ENCODE measurements at regions not wholly inside any gene's neighbourhood (a gene's known extent, or its start where the extent isn't known, plus 50 kb on each side); places are given as distances from the start of the nearest gene placed in this dataset.
"Not testable (repeated sequence)": the region's sequence is repeated elsewhere in the genome, so short reads cannot be mapped to it uniquely, and the experiment has no call there.

DNA sequence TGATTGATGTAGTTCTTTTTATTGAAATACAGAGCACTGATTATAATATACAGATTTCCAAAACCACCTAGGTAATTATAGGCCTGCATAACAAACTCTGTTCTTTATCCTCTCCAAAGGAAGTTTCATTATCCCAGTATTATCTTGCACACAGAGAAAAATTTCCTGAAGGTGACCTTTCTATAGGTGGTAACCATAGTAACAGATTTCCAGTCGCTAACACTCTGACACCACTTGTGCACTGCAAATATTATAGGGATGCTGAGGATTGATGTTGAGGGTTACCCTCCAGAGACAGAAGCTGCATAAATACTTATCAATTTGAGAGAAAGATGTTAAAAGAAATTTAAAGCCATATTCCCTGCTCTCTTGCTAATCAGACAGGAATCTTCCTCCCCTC lies 274.5 kb upstream of the NRSN1 start:
- no peak for DNase-seq

DNA sequence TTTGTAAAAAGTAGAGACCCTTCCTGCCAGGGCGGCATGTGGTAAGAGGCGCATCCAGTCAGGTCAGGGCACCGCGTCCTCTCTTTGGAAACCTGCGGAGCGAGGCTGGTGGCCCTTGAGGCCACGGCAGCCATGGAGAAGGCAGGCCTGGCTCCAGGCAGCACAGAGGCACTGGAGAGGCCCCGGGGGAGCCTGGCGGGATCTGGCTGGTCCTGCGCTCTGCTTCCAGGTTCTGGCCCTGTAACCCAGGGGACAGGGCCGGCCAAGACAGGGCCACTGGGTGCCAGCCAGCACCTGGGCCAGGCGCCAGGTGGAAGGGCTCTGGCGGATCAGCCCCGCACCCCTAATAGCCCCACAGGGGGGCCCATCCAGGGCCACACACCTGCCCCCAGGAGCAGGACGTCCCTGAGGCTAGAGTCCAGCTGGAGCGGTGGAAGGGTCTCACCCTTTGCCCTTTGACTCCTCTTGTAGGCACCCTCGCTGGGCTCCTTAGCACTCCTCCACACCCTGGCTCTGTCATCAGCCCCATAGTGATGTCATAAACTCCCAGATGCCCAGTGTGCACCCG lies 272.4 kb upstream of the NRSN1 start:
- DNase-seq = not testable (repeated sequence)

DNA sequence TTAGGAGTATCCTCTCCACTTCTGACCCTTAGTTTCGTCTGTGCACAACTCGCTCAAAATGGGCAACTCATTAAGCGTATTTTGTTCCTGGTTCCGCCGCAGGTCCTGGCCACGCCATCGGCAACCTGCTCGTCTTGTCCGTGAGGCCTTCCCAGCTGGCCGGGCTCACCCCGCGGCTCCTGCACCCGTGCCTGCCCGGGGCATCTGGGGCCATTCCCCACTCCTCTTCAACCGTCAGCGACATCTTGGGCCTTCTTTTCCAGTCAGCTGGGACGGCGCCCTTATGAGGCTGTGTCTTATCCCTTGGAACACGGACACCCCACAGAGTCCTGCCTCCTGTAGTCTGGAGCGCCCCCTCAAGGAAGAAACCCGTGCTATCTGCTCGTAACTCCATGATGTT lies 271.9 kb upstream of the NRSN1 start:
- not testable (repeated sequence) for DNase-seq

DNA sequence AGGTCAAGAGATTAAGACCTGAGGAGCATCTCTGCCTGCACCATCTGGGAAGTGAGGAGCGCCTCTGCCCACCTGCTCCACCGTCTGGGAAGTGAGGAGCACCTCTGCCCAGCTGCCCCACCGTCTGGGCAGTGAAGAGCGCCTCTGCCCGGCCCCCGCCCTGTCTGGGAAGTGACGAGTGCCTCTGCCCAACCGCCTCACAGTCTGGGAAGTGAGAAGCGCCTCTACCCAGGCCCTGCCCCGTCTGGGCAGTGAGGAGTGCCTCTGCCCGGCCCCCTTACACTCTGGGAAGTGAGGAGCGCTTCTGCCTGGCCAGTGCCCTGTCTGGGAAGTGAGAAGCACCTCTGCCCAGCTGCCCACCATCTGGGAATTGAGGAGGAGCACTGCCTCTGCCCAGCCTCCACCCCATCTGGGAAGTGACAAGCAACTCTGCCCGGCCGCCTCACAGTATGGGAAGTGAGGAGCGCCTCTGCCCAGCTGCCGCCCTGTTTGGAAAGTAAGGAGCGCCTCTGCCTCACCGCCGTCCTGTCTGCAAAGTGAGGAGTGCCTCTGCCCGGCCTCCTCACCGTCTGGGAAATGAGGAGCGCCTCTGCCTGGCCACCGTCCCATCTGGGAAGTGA lies 270.4 kb upstream of the NRSN1 start:
- no peak for DNase-seq

DNA sequence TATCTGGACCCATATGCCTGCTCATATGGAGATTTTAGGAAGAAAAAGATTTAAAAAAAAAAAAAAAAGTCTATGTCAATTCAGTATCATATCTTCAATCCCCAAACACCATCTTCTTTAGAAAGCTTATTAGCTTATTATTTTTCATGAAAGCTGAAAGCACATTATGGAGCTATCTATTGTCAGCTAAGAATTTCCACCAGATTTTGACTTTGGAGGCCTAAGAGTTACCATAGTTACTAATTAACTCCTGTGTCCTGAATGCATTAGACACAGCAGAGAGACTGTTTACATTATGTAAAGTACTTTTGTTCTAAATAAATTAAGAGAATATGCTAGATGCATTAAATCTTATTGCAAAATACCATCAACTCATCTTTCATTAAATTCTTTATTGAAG lies 255.5 kb upstream of the NRSN1 start:
- DNase-seq = no peak

DNA sequence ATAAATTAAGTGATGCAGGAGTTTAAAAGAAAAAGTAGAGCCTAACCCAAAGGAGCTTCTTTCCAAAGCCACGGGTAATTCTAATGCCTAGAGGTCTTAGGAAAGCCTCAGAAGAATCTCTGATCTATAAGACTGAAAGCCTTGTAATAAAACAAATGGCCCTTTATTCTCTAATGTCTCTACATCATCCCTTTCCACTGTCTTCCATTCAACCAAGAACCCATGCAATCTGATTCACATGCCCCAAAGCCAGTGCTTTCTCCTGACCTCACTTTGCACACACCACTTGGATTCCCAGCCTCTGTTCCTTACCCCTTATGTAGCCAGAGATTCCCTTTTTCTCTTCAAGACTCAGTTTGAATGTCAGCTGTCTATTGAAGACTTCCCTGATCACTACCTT lies 252.9 kb upstream of the NRSN1 start:
- DNase-seq = no peak

DNA sequence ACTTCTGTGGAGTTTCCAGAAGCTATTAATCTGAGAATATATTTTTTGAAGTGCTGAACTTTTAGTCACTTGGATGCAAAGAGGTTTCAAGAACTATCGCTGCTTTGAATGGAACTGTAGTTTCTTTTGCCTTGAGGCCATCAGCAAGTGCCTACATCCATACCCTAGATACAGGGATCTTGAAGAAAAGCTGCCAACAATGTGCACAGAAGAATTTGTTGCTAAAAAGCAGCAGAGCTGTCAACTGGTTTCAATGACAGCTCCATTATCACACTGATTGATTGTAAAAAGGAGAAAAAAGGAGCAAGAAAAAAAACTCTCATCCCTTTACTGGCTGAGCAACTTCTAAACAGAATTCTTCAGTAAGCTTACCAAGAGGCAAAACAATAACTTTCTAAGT lies 251.0 kb upstream of the NRSN1 start:
- no peak for DNase-seq

DNA sequence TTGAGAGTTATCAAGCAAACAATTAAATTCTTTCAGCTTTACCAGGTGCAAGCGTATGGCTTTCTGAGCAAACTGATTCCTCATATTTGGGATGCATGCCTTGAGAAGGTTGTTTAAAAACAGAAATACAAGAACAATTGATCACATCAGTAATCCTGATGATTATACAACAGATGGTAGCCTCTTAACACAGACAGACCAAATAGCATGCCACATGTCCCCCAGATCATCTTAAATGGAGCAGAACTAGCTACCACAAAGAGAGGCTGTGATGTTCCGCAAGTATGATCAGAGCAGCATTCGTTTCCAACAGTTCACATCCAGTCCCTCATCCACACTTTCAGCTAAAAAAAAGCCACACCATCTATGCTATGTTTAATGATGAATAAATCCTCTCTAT lies 246.2 kb upstream of the NRSN1 start:
- DNase-seq = no peak

DNA sequence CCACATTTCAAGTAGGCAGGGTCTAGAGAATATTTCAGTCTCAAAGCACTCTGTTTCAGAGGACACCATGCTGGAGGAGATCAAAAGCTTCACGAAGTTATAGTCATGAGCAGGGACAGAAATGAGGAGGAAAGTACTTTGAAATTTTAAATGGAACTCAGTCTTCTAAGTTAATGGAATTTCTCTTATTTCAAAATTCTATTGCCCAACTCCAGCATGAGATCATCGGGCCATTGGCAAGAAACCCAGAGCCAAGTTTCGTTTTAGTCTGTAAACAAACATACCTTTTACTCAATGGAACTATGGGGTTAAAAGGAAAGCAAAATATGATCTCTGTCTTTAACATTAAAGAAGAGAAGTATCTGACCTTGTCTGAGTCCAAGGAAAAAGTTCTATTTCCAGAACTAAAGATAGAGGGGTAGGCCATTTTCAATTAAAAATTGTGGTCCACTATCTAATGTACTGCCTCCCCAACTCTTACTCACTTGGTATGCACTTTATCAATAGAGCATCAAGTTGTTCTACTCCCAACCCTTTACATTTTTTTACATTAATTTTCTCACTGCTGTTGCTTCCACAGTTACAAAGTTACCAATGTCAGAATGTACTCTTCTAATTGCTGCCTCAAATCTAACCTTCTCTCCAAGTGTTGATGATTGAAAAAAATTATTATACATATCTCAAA lies 235.3 kb upstream of the NRSN1 start:
- DNase-seq = no peak

DNA sequence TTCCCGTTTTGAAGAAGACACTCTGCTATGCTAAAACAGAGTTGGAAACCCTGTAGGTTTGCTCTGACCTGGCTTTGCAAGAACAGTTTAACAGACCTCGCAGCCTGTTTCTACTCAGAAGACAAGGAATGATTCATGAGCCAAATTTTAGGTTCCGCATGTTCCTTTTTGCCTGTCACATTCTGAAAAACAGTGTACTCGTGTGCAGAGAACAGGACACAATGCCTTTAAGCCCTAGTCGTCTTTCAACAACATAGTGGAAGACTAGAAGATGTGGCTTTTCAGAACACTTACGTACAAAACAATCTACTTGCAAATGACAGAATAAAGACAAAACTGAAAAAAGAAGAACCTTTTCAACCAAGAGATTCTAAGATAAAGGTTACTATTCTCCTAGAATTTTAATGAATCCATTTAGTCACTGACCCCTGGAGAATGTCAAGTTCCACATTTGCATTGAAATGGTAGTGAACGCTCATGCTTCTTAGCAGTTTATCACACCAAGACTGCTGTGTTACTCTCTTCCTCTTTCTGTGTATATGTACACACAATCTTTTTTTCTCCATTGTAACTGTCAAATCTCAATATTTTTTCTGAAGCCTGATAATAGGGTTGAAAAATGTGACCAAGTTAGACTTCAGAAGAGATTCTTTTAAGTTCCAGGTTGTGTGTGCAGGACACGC lies 220.7 kb upstream of the NRSN1 start:
- no peak for DNase-seq

DNA sequence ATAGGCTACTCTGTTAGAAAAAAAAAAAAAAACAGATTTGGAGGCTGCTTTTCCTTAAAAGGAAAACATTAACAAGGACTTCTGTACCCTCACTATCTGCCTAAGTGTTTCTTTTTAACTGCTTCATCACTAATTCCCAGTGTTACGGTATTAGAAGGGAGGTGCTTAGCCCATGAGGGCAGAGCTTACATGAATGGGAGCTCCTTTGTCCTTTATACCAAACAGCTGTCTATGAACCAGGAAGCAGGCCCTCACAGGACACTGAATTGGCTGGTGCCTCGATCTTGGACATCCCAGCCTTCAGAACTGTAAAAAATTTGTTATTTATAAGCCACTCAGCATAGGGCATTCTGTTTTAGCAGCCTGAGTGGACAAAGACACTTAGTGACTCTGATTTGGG lies 215.6 kb upstream of the NRSN1 start:
- no peak for DNase-seq

DNA sequence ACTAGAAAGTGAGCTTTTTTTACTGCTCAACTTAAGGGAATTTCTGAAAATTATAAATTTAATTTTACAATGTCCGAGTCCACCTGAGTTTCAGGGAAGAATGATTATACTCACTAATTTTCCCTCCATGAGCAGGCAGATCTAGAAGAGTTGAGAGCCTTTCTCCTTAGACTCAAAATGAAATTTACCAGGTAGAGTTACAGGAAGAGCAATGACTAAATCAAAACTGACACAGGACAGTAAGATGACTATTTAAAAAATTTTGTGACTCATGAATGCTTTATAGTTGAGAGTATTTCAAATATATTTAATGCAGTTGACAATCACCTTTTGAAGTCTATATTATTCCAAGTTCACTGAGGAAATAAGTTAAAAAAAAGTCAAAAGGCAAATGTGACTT lies 198.1 kb upstream of the NRSN1 start:
- DNase-seq = no peak

DNA sequence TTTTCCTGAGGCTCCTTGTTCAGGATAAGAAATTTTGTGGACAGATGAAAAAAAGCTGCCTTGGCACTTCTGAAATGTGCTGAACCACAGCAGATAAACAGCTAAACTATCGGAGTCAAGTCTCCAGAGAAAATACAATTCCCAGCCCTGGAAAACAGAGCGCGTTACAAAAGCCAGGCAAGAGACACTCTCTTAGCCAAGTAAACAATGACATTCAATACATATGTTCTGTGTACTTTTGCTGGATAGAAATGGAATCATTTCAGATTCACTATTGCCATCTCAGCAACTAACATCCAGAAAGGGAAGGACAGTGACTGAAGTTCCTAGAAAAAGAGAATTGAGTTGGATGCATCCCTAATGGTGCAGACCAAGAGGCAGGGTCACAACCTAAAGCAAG lies 196.8 kb upstream of the NRSN1 start:
- DNase-seq = no peak

DNA sequence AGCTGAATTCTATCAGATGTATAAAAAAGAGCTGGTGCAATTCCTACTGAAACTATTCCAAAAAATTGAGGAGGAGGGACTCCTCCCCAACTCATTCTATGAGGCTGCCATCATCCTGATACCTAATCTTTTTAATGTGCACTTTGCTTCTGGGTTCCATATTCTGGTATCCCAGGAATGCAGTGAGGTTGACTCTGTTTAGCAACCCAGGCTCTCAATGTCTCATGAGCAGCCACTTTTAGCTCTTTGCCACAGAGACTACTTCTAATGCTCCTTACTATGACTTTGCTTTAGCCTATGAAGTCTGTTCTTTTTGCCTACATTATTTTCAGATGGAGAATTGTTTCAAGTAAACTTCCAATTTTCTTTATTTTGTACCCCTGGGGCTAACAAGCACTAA lies 185.5 kb upstream of the NRSN1 start:
- no peak for DNase-seq

DNA sequence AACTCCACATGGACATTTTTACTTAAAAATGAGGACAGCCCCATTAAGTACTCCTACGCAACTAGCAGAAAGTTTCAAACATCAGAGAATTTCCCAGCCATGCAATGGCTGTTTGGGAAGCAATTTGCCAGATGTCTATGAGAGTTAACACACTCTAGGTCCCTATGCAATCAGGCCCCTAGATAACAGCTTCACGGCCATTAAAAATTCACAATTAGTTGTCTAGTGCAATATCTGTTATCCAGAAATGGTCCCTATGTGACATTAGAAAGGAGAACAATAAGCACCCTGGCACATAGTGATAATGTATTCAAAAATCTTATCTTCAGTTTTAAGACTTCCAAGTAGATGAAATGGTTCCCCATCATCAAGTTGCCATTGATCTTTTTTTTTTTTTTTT lies 174.3 kb upstream of the NRSN1 start:
- no peak for DNase-seq

DNA sequence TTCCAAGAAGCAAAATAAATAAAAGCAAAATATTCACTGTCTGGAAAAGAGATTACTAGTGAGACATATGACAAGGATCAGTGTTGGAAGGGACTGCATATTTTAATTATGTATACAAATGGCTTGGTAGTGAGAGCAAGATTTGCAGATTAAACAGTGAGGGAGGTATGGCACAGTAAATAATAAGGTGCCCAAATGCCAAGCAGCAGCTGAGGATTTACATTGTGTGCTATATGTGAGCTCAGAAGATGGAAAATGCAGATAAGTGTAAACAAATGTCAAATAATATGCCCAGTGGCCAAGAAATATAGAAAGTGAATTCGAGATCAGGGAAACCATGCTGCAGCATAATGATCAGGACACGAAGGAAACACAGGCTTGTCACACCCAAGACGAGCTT lies 173.8 kb upstream of the NRSN1 start:
- DNase-seq = no peak

DNA sequence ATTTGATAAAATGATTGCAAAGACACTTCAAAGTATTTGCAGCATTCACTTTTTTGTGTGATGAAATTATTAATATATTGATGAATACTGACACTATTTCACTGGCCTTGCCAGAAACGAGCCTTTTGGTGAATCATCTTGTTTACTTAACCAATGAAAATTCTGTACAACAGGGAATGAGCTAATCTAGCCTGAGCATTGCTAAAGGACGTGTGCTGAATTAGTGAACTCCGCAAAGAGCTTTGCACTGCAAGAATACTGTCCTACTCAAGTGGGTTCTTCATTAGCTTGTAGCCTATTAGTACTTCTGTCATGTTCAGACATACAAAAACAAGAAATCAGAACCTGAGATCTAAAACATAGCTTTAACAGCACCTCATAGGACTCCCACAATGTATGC lies 172.0 kb upstream of the NRSN1 start:
- DNase-seq = no peak

DNA sequence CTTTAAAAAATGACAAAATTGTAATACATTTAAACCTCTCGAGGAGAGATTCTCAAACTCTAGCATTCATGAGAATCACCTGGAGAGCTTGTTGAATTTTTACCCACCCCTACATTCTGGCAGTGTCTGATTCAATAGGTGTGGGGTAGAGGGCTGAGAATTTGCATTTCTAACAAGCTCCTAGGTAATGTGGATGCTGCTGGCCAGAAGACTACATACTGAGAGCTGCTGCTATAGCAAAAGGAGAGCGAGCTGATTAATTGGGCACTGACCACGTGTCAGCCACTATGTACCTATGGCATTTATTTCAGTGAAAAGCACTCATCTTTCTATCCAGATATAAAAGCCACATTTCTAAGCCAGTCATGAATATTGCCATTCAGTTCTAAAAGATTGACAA lies 169.0 kb upstream of the NRSN1 start:
- no peak for DNase-seq

DNA sequence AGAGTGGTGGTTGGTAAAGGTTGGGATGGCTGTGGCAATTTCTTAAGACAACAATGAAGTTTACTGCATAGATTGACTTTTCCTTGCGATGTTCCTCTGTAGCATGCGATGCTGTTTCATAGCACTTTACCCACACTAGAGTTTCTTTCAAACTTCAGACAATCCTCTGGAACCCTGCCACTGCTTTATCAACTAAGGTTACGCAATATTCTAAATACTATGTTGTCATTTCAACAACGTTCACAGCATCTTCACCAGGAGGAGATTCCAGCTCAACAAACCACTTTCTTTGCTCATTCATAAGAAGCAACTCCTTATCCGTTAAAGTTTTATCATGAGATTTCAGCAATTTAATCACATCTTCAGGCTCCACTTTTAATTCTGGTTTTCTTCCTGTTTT lies 161.2 kb upstream of the NRSN1 start:
- no peak for DNase-seq

DNA sequence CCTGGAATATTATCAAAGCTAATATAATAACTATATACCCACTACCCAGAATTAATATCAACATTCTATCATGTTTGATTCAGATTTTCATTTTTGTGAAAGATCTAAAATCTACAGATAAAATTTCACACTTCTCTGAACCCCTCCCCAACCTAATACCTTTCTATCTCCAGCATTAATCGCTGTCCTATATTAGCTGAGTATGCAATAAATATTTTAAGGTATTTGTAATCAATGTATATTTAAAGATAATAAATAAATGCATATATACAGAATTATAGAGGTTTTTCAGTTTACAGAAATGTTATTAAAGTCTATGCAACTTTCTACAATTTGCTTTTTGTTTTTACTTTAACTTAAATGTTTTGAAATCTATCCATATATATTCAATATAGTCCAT lies 156.7 kb upstream of the NRSN1 start:
- DNase-seq = no peak

DNA sequence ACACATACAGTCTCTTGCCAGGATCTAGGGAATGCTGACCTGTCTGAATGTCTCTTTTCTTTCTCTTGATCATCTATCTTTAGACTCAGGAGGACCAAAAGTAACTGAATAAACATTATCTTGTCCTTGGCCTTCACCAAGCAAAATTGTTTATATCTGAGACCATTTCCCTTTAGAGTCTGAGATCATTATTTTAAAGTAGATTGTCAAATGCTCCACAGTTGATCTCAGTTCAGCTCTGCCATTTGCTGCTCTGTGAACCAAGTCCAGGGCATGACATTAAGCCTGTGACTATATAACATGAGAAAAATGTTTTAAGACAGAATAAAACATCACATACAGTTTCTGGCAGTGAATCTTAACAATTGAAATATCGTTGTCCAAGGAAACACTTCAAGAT lies 148.3 kb upstream of the NRSN1 start:
- DNase-seq = no peak

DNA sequence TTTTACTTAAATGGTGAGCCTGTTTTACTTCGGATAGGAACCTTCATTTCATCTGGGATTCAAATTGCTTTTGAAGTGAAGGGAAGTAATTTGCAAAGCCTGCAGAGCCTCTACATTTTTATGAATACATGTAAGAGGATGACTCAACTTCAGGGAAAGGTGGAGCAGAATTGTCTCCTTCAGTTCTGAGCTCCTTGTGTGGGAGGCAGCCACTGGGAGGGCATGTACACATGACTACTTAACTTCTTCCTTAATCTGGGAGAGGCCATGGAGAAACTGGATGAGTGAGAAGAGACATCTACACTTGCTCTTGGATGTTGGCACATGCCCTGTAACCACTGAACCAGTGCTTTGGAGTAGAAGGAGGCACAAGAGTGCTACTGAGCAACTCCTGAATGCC lies 145.1 kb upstream of the NRSN1 start:
- DNase-seq = no peak

DNA sequence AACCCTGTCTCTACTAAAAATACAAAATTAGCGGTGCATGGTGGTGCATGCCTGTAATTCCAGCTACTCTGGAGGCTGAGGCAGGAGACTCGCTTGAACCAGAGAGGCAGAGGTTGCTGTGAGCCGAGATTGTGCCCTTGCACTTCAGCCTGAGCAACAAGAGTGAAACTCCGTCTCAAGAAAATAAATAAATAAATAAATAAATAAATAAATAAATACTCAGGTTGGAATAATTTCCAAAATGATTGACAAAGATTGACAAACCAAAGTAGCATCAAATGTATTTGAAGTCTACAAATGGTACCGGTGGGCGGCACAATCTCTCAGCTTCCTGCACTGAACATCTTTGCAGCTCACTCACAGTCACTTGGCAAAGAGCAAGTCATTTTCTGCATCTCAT lies 144.1 kb upstream of the NRSN1 start:
- no peak for DNase-seq

DNA sequence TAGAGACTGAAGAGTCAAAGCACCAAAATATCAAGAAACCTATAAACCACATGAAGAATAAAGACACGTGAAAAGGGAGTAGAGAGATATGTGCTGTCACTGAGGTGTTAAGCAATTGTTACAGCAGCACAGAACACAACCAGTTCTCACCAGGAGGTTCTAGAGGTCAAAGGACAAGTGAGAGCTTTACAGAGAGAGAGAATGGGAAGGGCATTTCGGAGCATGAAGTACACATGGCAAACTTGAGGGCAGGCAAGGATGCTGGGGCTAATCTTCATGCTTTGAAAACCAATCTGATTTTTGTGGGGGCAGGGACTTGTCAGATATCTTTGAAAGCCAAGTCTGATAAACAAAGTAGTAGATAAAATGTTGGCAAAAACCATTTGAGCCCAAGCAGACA lies 142.3 kb upstream of the NRSN1 start:
- DNase-seq = no peak
